ENCODE measurements at regions not wholly inside any gene's neighbourhood (a gene's known extent, or its start where the extent isn't known, plus 50 kb on each side); places are given as distances from the start of the nearest gene placed in this dataset.
"Not testable (repeated sequence)": the region's sequence is repeated elsewhere in the genome, so short reads cannot be mapped to it uniquely, and the experiment has no call there.

GRCh38 chr9:84502066-84502465 is 161.5 kb upstream of the SLC28A3 start:
- no peak for DNase-seq (ENCODE audit: low read depth in 2 of 2)

DNA sequence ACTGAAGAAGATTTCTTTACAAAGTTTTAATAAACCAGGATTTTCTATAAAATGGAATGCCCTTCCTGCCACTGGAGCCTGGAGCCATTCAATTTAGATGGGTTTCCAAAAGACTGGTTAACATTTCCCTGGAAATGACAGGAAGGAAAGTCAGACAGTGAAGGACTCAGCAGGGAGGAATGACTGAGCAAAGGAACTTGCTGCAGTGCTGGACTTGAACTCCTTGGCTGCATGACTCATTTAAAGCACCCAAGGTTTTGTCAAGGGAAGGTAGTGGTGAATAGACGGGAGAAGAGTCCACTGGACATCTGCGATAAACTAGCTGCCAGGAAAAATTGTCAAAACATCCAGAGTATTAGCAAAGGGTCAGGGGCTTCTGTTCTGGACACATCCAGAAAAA is 163.8 kb upstream of the SLC28A3 start:
- DNase-seq (ENCODE audit: low read depth in 2 of 2), result no peak

DNA sequence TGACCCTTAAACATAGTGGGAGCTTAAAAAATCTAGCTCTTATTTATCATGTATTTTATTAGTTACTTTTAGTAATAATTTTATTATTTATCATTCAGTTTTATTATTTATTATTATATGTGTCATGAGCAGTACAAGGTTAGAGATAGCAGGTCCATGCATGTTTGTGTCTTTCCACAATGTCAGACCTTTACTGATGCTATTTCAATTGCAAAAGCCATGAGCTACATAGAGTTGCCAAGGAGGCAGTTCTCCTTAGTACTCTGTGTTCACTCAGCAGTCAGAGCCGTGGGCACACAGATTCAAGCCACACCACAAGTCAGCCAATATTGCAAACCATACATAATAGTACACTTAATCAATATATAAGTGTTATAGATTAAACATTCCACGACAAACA is 157.9 kb upstream of the NTRK2 start:
- DNase-seq (ENCODE audit: low read depth in 2 of 2), result no peak

- no peak for DNase-seq (ENCODE audit: low read depth in 2 of 2)
Measured at GRCh38 chr9:84512493-84512892, 157.0 kb upstream of the NTRK2 start.

GRCh38 chr9:84513473-84513872 is 156.1 kb upstream of the NTRK2 start:
- no peak for DNase-seq (ENCODE audit: low read depth in 2 of 2)

DNA sequence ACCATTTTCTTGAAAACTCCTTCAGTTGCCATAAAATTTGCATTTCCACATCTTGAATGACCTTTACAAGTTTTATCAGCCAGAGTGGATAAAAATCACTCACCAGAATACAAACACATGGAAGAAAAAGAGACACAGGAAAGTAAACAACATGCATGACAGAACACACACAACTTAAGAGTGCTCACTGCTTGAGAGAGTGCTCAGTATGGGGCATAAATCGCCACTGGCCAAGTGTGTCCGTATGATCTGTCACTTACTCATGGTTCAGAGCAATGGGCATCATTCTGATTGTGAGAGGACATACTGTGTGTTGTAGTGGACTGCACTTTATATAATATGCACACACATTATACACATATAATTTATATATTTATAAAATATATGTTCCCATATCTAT is 155.6 kb upstream of the NTRK2 start:
- DNase-seq (ENCODE audit: low read depth in 2 of 2), result no peak

GRCh38 chr9:84514421-84514820 is 155.1 kb upstream of the NTRK2 start:
- no peak for DNase-seq (ENCODE audit: low read depth in 2 of 2)

DNA sequence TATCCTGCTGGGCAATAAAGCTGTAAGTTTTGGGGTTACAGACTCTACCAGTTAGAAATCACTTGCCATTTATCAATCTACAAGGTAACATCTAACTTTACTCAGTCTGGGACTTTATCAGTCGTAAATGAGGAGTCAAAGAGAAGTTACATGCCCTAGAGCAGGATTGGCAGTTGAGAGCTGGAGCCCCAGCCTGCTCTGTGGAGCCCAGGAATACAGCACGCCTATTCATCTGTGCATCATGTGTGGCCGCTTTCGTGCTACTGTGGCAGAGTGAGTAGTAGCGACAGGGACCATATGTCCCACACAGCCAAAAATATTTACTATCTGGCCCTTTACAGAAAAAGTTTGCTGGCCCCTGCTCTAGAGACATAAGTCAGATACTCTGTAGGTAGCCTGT is 152.5 kb upstream of the NTRK2 start:
- no peak for DNase-seq (ENCODE audit: low read depth in 2 of 2)

DNA sequence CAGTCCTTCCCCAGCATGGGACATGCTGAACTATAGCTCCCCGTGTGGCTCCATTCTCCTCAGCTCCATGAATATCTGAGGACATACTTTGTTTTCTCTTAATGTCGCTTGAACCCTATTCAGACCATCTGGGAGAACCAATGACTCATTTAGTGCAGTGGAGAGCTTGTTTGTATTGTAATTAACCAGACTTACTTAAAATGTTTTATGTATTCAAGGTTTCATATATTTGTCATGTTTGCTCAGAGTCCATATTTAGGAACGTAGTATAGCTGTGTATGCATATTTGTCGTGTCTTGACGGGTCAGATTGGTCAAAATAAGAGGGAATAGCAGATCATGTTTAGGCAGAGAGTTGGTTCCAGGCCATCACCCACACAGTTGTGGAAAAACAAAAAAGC is 150.1 kb upstream of the NTRK2 start:
- DNase-seq (ENCODE audit: low read depth in 2 of 2), result no peak

DNA sequence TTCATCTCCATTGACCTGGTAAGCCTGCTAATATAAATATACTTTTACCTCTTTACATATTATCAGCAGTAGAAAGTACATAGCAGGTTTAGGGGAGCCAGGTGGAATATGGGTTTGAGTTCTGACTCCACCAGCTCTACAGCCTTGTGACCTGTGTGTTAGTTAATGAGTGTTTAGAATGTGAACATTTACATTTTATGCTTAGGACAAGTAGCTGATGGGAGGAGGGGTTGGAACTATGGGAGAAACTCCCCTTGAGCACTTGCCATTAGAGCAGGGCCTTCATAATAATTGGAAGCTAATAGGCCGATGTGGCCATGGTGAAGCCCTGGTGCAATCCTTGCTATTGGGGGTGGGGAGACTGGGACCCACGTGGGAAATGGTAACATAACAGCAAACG is 148.3 kb upstream of the NTRK2 start:
- no peak for DNase-seq (ENCODE audit: low read depth in 2 of 2)

GRCh38 chr9:84526211-84526610 is 143.3 kb upstream of the NTRK2 start:
- DNase-seq (ENCODE audit: low read depth in 2 of 2), result not testable (repeated sequence)

- DNase-seq (ENCODE audit: low read depth in 2 of 2), result not testable (repeated sequence)
Measured at GRCh38 chr9:84527060-84527720, 142.3 kb upstream of the NTRK2 start.

DNA sequence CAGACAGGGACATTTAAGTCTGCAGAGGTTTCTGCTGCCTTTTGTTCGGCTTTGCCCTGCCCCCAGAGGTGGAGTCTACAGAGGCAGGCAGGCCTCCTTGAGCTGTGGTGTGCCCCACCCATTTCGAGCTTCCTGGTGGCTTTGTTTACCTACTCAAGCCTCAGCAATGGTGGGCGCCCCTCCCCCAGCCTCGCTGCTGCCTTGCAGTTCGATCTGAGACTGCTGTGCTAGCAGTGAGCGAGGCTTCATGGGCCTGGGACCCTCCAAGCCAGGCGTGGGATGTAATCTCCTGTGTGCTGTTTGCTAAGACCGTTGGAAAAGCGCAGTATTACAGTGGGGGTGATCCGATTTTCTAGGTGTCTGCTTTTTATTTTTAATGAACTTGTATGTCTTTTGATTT is 133.6 kb upstream of the NTRK2 start:
- not testable (repeated sequence) for DNase-seq (ENCODE audit: low read depth in 2 of 2)

DNA sequence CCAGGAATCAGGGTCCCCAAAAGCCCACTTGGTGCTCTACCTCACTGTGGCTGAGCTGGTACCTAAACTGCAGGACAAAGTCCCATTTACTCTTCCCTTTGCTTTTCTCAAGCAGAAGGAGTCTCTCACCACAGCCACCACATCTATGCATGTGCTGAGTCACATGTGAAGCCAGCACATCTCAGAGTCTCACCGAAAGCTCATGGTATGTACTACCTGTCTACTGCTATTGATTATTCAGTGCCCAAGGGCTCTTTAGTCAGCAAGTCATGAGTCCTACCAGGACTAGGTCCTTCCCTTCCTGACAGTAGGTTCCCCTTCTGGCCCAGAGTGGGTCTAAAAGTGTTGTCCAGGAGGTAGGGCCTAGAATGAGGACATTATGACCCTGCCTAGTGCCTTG is 130.7 kb upstream of the NTRK2 start:
- no peak for DNase-seq (ENCODE audit: low read depth in 2 of 2)

GRCh38 chr9:84542554-84542953 is 127.0 kb upstream of the NTRK2 start:
- no peak for DNase-seq (ENCODE audit: low read depth in 2 of 2)

DNA sequence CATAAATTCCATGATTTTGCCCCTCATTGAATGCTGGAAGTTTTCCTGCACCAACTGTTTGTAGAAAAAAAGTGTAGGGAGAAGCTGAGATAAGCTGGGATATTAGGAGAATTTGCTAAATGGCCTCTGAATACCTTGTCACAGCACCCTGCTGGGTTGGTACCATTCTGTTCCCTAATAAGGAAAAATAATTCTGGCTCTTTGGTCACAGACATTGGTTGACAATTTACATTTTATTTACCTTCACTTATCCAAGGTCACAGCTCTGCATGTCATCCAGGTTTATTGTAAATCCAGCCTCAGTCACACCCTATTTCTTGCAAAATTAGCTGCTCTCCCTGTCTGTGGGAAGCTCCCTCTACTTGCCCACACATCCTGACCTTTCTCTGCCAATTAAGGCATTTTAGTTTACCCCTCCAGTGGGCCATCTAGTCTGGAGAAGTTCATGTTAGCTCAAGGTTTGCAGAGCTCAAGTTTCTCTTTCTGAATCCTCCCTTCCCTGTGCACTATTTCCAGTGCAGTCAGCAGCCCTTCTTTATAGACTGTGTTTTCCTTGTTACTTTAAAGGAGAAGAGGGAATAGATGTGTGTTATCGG is 115.4 kb upstream of the NTRK2 start:
- DNase-seq (ENCODE audit: low read depth in 2 of 2), result no peak

DNA sequence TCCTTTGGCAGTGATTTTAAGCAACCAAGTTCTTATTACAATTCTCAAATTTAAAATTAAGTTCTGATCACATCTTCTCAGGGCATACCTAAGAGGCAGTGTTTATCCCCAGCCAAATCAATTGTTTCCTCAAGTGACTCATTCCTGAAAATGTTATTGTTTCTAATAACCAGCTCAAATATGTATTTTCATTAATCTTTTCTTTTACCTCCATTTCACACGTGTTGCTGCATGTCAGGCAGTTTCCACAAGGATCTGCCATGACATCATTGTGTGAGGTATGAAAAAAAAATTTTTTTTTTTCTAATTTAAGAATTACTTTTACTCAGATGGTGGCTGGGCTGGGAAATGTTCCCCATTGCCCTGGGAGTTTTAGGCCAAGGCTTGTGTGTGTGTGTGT is 113.0 kb upstream of the NTRK2 start:
- DNase-seq (ENCODE audit: low read depth in 2 of 2), result no peak

- DNase-seq (ENCODE audit: low read depth in 2 of 2), result no peak
Measured at GRCh38 chr9:84557751-84558150, 111.8 kb upstream of the NTRK2 start.

DNA sequence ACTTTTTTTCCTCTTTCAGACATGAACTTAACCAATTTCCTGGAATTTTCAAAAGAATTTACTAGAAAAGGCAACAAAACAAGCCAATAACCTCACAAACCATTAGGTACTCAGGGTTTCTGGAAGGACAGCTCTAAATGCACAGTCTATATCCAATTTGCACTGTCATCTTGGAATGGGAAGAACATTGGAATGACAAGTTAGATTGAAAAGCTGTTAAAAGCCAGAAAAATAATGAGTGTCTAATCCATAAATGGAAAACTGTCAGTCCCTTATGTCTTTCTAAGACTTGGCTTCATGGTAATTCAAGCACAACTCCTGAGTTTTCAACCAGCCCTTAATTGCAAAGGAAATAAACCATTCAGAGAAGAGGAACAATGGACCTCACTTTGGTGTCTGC is 105.8 kb upstream of the NTRK2 start:
- no peak for DNase-seq (ENCODE audit: low read depth in 2 of 2)

DNA sequence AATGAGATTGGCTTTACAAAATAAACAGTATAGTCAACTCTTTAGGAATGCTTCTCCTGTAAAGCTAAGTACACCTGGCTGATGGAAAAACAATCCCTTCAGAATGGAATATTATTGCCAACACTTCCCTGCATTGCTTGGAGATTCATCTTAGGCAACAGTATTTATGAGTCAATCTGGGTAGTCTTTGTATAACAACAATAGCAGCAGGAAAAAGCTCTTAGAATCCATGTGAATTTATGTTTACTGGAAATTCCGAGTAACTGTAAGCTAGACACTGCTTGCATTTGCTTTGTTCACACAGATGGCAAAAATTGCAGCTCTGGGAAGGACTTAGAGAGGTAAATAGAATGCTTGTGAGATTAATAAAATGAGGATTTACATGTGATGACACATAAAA is 101.7 kb upstream of the NTRK2 start:
- DNase-seq (ENCODE audit: low read depth in 2 of 2), result no peak

DNA sequence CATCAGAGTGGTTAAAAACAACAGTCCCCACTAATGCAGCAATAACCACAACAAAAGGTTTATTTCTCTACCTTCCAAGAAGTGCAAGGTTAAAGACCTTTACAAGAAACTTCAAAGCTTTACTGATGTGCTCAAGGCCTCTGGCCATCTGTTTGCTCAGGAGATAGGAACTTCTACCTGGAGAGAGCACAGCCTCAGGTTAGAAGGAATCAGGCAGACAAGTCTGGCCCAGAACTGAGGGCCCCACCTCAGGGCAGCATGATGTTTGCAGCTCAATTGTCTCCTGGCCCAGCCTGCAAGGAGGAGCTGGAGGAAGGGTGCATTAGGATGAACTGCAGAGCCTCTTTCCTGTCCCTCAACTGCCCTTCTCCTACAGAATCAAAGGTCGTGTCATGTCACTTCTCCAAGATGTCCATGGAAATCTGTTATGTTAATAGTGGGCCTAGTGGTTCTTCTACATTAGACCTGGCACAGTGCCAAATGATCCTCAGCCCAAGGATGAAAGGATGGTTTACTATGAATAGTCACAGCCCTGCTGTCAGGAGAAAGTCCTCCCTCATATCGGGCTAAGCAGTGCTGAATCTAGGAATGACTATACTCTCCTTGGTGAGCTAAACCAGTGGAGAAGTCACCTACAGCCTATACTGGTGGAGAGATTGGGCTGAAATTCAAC is 98.9 kb upstream of the NTRK2 start:
- no peak for DNase-seq (ENCODE audit: low read depth in 2 of 2)

GRCh38 chr9:84573083-84573482 is 96.4 kb upstream of the NTRK2 start:
- no peak for DNase-seq (ENCODE audit: low read depth in 2 of 2)

DNA sequence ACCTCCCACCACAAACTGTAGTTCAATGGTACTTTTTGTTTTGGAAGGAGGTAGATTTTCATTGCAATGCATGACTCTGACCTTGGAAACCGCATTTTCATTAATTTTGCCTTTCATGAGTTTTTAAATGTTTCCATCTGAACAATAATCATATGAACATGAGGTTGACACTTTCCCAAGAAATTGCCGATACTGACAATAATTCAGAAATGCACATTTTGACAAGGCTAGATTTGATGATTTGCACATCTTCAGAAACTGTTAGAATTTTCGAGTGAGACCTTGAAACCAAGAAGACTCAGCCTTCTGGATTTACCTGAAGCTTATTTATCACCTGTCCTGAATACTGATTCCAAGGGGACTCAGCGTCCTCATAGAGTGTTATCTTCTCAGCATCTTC is 93.8 kb upstream of the NTRK2 start:
- DNase-seq (ENCODE audit: low read depth in 2 of 2), result no peak

Measured in stimulated activated CD4-positive, alpha-beta T cell treated with anti-CD3 and anti-CD28 coated beads, Interleukin-12 subunit alpha, Interleukin-12 subunit beta, amount 100 ng/mL, for 24 hours (primary cell).